HG03103 (cell line): ENCODE measurements at regions not wholly inside any gene's neighbourhood (a gene's known extent, or its start where the extent isn't known, plus 50 kb on each side); places are given as distances from the start of the nearest gene placed in this dataset.

ENCODE experiments used
- ATAC-seq: cut with Tn5 transposase; IDR thresholded peaks from one replicate; pipeline ENCODE4 v1.9.1; 2021; ENCODE audit warnings: low read depth; ENCODE audit not compliant: unreplicated experiment

DNA sequence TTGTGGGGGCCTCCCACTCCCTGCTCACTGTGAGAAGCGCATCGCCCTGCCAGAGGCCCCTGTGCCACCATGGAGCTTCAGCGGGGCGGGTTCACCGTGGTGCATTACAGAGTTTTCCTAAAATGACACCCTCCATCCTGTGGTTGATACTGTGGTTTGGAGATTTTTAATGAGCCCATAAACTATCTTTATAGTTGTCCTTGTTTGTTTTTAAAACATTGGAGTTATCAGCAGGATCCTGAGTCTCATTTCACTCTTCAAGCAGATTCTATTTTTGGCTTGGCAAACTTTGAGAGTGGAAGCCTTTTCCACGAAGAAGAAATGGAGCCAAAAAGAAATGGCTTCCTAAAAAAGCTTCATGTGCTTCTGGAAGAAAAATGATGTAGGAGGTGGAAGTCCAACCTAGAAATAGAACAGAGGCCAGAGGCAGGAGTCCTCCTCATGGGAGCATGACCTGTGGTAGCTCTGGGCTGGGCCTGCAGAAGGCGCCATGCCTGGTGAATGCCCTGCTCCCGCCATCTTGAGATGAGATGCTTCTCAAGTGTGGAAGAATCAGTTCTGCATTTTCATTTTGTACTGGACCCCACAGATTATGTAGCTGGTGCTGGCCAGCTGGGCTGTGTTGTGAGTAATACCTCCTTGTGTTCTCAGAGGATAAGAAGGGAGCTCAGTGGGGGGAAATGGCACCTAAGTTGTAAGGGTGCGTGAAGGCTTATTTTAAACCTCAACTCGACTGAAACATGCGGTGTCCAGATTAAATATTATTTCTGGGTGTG lies 79.0 kb upstream of the RAI14 start:
- no peak for ATAC-seq

DNA sequence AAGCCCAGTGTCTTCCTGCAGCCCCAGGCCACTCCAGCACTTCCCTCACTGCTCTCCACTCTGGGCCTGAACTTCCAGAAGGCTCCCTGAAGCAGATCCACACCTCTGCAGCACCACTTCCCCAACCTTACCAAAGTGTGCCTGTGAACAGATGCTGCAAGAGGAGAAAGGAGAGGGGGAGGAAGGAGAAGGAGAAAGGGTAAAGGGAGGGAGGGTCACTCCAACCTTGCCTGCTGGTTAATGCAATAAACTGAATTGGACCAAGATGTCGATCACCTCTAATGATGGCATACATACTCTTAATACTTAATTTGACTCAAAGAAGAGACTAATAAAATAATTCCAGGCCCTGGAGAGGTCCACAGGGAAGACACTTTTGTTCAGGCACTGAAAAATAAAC lies 77.2 kb upstream of the RAI14 start:
- ATAC-seq = no peak

DNA sequence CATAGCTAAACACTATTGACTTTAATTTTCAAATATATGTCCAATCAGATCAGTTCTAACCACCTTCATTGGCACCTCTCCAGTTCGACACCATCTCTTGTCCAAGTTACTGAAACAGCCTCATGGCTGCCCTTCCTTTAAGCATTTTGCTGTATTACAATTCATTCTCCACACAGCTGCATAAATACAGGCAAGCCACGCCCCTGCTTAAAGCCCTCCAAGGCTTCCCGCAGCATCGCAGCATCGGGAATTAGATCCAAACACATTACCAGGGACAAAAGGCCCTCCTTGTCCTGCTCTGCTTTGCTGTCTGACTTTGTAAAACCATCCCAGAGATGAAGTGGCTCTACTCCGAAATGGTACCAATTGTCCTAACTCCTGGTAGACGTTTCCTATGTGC lies 75.1 kb upstream of the RAI14 start:
- ATAC-seq = no peak

DNA sequence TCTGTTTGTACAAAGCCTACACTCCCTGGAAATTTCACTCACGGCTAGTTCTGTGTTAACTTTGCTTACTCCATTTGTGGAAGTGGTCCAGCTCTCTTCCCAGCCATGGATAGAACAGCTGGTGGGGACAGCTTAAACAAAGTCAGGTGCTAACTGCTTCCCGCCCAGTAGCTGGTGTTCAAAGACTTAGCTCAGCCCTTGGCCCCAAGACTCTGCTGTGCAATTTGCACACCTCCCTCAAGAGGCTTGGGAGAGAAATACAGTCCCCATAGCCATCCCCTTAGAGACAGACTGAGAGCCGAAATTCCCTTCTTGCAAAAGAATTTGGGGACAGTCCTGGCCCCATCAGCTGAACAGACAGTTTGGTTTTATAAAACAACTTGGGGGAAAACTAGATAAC lies 73.8 kb upstream of the RAI14 start:
- no peak for ATAC-seq

DNA sequence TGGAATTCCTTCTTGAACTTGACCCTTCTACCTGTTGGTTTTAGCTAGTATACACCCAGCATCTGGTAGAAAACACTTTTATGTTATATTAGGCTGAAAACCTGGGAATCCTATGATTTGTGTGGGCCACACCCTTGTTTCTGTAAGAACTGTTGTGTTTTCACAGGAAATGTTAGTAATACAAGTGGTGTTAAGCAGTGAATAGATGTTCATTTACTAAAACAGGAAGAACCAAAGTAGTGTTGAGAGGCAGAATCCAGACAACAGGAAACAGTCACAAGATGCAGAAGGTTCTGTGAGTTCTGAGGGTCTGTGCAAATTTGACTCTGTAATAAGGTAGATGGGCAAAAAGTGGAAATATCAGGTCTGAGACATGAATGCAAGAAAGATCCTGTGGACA lies 73.0 kb upstream of the RAI14 start:
- ATAC-seq = no peak

DNA sequence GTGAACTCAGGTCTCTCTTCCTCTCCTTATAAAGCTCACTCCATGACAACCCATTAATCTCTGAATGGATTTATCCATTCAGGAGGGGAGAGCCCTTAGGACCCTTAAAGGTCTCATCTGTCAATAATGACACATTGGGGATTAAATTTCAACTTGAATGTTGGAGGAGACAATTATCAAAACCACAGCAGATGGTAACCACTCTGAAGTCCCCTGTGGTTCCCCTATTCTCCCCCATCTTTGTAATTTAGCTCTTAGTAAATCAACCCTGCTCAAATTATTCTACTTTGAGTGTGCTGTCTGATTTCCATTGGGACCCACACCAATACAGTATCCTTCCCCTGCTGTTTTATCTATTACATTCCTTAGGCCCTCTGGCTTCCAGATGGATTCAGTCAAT lies 72.0 kb upstream of the RAI14 start:
- ATAC-seq = no peak

DNA sequence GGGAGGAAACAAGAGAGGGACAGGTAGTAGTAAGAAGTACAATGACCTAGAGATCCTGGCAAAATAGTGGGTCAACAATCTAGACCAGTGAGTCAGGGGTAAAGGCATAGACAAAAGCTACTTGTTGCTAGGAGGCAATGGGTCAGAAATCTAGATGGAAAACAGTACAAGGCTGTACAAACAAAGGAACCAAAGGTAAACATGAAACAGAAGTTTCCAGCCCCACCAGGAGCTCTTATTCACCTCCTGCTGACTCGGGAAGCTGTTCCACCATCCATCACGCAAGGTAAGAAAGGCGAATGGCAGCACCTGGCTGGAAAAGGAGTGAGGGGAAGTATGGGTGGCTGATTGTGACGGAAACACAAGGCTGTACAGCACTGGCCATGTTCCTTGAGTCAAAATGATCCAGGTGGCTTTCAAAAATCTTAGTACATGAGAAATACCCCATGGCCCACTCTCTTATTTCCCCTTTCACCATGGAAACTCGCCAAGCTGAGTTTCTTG lies 70.5 kb upstream of the RAI14 start:
- ATAC-seq = no peak

DNA sequence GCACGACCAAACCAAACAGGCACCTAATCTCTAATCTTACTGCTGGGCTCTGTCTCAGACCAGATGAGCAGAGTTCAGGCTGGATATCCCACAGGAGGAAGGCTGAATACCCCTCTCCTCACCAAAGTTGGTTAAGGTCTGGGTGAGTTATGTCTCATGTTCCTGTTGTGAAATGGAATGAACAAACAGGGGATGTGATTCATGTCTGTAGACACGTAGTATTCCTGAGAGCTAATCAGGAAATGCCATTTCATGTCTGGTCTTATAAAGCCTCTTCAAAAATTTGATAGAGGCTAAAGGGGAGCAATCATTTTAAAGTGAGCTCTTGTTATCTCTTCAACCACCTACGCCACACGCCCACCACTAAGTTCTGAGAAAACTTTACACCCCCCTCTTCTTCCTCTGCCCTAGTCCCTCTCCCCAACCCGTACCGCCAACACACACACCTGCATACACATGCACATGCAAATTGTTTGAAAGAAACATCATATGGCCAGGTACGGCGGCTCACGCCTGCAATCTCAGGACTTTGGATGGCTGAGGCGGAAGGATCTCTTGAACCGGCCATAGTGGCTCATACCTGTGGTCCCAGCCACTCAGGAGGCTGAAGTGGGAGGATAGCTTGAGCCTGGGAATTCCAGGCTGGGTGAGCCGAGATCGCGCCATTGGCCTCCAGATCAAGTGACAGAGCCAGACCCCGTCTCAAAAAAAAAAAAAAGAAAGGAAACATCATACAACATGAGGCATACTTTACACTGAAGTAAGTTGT lies 69.8 kb upstream of the RAI14 start:
- no peak for ATAC-seq

DNA sequence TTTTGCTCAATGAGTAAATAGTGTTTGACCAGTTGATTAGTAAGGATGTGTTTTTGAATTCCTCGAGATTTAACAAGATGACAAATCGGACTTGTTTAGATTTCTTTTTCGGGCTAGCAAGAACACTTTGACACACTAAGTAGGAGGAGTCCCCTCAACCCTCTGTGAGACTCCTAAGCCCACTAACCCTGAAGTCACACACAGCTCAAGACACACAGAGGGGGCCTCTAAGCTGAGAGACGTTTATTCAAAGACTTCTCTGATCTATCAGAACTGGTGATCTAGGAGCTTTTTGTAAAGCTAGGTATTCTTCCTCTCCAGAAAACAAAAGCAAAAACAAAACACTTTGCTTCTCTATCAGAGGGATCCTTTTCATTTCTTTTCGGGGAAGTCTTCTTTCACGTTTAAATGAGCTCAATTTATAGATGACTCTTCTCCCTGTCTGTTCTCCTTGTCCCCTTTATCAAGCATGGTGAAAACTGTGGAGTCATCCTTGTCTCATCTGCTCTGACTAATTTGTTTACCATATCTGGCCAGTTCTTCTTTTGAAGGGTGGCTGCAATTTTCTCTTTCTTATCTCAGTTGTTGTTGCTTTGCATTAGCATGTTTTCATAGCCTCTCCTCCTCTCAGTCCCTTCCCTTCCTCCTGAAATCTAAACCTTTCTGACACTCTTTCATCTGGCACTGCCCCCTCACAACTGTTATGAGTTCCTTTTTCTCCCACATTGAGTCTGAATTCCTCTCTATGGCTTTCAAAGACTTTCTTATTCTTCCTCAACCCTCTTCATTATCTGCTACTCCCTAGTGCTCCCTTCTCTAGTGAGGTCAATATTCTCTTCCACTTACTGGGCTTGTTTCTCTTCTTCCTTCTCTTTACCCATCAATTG lies 68.5 kb upstream of the RAI14 start:
- ATAC-seq = no peak

DNA sequence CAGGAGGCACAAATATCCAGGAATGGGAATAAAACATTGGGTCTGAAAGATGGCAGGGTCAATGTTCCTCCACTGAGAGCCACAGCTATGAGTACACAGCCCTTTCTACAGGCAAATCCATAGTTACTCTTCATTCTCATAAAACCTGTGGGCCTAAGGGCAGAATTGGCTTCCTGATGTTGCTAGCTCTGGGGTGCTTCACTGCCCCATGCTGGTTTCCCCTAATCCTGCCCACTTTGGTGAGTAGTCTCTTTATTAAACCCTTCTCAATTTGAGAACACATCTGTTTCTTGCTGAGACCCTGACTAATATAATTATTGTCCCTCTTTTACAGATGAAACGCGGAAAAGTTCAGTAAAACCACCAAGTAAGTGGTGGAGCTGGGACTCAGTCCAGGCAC lies 66.3 kb upstream of the RAI14 start:
- no peak for ATAC-seq

DNA sequence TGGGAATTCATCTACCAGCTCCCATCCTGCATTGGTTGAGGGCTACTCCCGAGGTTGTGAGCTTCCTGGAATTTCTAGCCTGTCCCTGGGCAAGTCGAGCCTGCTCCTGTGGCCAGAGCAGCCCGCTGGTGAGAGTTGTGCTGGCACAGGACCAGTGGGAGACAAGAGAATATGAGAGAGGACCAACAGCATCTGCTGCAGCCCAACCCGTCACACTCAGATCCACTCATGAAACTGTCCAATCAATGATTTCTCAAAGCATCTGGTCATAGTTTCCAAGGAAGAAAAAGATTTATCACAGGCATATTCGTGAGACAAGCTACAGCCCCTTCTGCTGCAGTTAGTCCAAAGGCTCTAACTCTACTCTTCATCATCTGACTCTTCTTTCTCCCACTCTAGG lies 64.4 kb upstream of the RAI14 start:
- ATAC-seq = no peak

DNA sequence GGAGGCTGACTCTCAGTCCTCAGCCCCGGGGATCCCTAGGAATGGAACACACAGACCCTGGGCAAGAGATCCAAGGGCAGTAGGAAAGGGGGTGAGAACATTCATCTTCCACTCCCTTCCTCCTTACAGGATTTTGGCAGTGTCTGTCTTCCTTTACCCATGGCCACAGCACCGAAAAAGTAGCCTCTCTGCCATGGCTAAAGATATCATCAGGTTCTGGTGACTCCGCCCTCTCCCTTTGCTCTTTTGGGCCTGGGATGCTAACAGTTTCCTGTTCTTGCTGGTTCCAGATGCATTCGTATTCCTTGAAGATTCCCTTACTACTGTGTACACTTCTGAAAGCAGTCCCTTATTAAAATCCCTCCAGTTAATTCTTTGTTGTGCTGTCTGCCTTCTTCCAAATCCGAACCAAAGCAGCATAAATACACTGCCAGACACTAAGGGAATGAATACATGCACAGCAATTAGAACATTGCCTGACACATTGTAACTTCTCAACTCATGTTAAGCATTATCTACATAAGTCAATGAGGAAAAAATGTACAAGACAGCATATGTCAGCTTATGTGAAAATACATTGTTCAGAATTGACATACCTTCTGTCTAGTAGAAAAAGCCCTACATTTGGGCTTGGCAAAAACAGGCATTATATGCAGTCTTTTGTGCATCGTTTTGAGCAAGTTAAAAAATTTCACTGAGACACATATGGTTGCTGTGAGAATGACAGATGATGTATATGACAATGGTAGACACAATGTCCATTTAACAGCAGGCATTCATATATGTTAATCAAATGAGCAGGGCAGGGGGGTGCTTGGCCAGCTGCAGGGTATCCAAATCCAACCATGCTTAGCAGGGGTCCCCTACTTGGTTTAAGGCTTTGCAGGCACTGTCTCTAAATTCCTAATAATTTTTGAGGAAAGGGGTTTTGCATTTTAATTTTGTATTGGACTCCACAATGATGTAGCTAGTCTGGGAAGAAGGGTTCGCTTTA lies 58.8 kb upstream of the RAI14 start:
- no peak for ATAC-seq

DNA sequence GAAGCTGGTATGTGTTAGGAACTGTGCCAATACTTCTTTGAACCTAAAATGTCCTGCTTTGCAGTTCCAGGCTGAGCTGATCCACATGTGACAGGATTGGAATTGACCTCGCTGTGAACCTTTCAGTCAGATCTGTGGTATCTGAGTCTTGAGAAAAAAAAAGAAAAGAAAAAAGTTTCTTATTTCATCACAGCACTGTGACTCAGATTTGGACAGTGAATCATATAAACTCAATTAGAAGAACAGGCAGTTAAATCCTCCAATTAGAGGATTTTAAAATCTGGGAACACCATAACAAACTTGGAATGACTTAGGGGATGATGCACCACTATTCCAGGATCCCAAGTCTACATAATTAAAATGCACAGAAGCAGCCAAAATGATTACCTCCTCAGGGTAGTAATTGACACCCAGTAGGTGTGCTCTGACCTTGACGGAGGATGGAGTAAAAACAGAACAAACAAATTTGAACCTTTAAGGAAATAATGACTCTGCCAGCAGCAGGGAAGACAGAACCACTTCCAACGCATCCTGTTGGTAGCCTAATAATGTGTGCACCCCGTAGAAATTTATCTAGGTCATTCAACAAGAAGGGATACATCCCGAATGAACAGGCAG lies 57.8 kb upstream of the RAI14 start:
- no peak for ATAC-seq

DNA sequence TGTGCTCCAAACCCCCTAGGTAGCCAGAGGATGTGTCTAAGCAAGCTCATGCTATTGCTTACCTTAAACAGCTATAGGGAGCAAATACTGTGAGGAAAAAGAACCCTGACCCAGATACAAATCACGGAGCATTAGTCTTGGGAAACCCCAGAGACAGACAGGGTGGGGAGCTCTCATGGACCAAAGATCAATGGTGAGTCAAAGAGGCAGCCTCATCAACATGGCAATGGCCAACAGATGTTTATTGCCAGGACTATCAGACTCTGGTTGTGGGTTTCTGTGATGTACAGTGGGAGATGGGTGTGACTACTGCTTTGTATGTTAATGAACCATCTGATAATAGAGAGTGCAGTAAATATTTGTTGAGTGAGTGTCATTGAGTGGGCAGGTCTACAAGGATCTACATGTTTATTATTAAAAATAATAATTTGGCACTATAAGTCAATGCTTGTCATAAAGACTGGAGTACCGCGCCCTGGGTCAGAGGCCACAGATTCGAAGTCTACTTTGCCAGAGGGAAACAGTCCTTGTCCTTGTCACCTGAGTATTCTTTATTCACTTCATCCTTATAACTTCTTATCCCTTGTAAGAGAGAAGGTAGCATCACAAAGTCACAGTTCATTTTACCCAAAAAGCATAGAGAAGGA lies 56.5 kb upstream of the RAI14 start:
- no peak for ATAC-seq

DNA sequence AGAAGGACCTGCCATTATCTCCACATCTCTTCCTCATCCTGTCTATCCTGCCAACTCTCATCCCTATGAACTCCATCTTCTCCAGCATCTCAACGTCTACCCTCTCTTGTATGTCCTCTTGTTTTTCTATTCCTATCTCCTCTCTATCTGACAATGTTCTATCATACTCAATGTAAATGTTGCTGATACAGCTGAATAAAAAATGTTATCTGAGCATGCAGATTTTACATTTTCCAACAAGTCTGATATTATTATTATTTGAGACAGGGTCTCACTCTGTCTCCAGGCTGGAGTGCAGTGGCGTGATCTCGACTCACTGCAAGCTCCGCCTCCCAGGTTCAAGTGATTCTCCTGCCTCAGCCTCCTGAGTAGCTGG lies 56.0 kb upstream of the RAI14 start:
- ATAC-seq = no peak

DNA sequence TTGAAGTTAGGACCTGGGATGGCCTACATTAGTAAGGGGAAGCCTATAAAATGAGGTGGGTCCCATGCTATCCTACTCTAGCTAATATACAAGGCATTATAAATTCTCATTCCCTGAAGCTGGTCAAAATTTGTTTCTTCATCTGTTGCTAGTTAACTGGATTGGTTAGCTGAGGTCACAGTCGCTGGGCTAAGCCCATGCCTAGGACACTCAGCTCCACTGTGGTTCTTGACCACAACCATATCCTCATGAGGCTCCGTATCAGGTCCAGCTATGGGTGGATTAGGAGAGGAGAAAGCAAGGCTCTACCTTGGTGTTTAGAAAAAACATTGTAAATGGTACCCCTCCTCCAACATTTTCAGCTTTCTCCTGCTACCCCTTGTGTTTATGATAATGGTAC lies 52.8 kb upstream of the RAI14 start:
- no peak for ATAC-seq

DNA sequence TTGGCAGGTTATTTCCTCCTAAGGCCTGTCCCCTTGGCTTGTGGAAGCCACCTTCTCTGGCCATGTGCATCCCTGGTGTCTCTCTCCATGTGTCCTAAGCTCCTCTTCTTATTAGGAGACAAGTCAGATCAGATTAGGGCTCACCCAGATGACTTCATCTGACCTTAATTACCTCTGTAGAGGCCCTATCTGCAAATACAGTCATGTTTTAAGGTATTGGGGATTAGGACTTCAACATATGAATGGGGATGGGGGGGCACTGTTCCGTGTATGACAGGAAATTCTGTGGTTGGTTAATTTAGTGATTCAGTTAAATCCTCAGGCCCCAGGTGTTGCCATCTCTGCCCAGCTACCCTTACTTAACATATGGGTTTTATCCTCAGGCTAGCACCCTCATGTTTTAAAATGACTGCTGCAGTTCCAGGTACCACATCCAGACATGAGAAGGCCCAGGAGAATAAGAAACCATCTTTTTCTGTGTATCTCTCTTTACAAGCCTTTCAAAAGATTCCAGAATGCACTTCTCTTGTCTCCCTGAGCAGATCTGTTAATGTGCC lies 51.9 kb upstream of the RAI14 start:
- ATAC-seq = no peak

DNA sequence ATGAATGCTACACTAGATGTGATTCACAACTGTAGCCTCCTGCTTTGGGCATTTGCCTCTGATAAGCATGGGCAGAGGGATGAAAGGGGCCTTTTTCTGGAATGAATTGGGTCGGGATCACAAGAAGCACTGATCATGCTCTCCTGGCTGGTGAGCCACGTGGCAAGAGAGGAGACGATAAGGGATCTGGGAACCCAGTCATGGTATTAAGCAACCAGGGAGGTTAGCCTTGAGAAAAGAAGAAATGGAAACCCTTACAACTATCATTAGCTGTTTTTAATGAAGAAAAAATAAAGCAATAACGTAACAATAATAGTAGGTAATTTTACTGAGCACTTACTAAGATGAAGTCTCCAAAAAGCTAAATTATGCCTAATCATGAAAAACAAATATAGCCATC lies 50.0 kb upstream of the RAI14 start:
- no peak for ATAC-seq
